ENCODE measurements at regions not wholly inside any gene's neighbourhood (a gene's known extent, or its start where the extent isn't known, plus 50 kb on each side); places are given as distances from the start of the nearest gene placed in this dataset.
A peak's percentile ranks its signal among the peaks of the same experiment; 100 is the strongest.

GRCh38 chr7:25988640-25989039, 163.4 kb upstream of the NFE2L3 start:
- no peak for DNase-seq (ENCODE audit: low spot score)

GRCh38 chr7:25989140-25989705, 162.8 kb upstream of the NFE2L3 start:
- DNase-seq (ENCODE audit: low spot score) = no peak

- no peak for DNase-seq (ENCODE audit: low spot score)
These were observed 157.5 kb upstream of the NFE2L3 start for GRCh38 chr7:25994433-25994994.

- DNase-seq (ENCODE audit: low spot score) = no peak
These were observed 156.8 kb upstream of the NFE2L3 start for GRCh38 chr7:25995216-25995615.

- DNase-seq (ENCODE audit: low spot score) = peak; percentile 39
These were observed 156.0 kb upstream of the NFE2L3 start for GRCh38 chr7:25996006-25996408.

GRCh38 chr7:25998499-25998898, 153.5 kb upstream of the NFE2L3 start:
- DNase-seq (ENCODE audit: low spot score) = no peak

GRCh38 chr7:26000841-26001240, 151.2 kb upstream of the NFE2L3 start:
- no peak for DNase-seq (ENCODE audit: low spot score)

GRCh38 chr7:26001662-26002244, 150.2 kb upstream of the NFE2L3 start:
- no peak for DNase-seq (ENCODE audit: low spot score)

- no peak for DNase-seq (ENCODE audit: low spot score)
These were observed 146.2 kb upstream of the NFE2L3 start for GRCh38 chr7:26005683-26006410.

- DNase-seq (ENCODE audit: low spot score) = no peak
These were observed 145.6 kb upstream of the NFE2L3 start for GRCh38 chr7:26006426-26006825.

- no peak for DNase-seq (ENCODE audit: low spot score)
These were observed 144.5 kb upstream of the NFE2L3 start for GRCh38 chr7:26007510-26007909.

- no peak for DNase-seq (ENCODE audit: low spot score)
These were observed 143.6 kb upstream of the NFE2L3 start for GRCh38 chr7:26008428-26008827.

GRCh38 chr7:26011039-26011696, 140.8 kb upstream of the NFE2L3 start:
- DNase-seq (ENCODE audit: low spot score) = no peak

- DNase-seq (ENCODE audit: low spot score) = no peak
These were observed 138.4 kb upstream of the NFE2L3 start for GRCh38 chr7:26013551-26014083.

GRCh38 chr7:26022982-26023381, 129.0 kb upstream of the NFE2L3 start:
- no peak for DNase-seq (ENCODE audit: low spot score)

- peak; percentile 36 for DNase-seq (ENCODE audit: low spot score)
These were observed 122.1 kb upstream of the NFE2L3 start for GRCh38 chr7:26029911-26030310.

GRCh38 chr7:26034391-26034790, 117.6 kb upstream of the NFE2L3 start:
- DNase-seq (ENCODE audit: low spot score) = no peak

GRCh38 chr7:26035552-26035951, 116.4 kb upstream of the NFE2L3 start:
- no peak for DNase-seq (ENCODE audit: low spot score)

GRCh38 chr7:26036092-26036491, 115.9 kb upstream of the NFE2L3 start:
- no peak for DNase-seq (ENCODE audit: low spot score)

GRCh38 chr7:26038201-26038990, 113.6 kb upstream of the NFE2L3 start:
- DNase-seq (ENCODE audit: low spot score) = no peak

- DNase-seq (ENCODE audit: low spot score) = no peak
These were observed 111.9 kb upstream of the NFE2L3 start for GRCh38 chr7:26040085-26040484.

GRCh38 chr7:26042237-26042636, 109.8 kb upstream of the NFE2L3 start:
- DNase-seq (ENCODE audit: low spot score) = no peak
